ENCODE measurements at regions not wholly inside any gene's neighbourhood (a gene's known extent, or its start where the extent isn't known, plus 50 kb on each side); places are given as distances from the start of the nearest gene placed in this dataset.

DNA sequence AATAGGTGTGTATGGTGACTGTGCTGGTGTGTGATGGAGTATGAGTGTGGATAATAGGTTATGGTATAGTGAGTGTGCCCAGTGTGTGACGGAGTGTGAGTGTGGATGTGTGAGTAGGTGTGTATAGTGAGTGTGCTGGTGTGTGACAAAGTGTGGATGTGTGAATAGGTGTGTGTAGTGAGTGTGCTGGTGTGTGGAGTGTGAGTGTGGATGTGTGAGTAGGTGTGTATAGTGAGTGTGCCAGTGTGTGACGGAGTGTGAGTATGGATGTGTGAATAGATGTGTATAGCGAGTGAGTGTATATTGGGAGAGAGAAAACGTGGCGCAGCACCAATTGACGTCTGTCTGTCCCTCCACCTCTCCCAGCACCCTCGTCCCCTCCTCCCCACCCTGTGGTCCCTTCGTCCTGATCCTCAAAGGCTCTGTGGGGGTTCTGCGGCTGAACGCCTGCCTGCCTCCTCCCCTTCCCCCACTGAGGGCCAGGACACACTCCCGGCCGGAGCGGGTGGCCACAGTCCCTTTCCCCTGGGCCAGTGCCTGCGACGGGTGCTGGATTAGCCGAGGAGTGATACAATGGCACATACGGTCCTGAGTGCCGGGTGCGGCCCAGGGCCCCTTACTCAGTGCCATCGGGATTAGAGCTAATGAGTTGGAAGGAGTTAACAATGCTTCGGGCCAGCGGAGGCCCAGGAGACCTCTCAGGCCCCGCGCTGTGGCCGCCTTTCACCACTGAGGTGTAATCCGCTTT, 160.0 kb downstream of the MRM1 start:
- DNase-seq, result no peak

- no peak for DNase-seq
These were observed 164.2 kb downstream of the MRM1 start for GRCh38 chr17:36765436-36766043.

GRCh38 chr17:36768394-36768793, 167.0 kb downstream of the MRM1 start:
- DNase-seq, result no peak

DNA sequence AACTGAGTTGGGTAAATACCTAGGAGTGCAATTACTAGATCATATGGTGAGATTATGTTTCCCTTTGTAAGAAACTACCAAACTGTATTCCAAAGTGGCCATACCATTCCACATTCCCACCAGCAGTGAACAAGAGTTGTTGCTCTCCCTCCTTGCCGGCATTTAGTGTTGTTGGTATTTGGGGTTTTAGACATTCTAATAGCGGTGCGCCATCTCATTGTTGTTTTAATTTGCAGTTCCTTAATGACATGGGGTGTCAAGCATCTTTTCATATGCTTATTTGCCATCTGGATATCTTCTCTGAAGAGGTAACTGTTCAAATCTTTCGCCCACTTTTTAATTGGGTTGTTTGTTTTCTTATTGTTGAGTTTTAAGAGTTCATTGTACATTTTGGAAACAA, 164.2 kb upstream of the LHX1 start:
- DNase-seq, result no peak

GRCh38 chr17:36777118-36777517, 160.2 kb upstream of the LHX1 start:
- DNase-seq, result no peak

DNA sequence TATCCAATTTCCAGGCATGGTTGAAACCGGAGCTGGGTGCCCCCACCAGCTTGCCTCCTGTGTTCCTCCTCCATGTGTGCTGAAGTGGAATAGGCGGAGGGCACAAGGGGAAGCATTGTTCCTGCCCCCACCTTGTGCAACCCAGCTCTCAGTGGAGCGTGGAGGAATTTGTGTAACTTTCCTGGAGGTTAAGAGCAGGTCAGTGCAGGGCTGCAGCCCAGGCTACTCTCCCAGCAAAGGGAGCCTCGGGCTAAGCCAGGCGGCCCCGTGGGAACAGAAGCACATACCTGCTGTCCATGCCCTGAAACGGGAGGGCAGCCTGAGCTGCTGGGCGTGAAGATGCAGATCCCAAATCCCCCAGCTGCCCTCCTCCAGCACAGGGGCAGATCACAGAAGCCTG, 158.8 kb upstream of the LHX1 start:
- DNase-seq, result no peak

- DNase-seq, result no peak
These were observed 157.7 kb upstream of the LHX1 start for GRCh38 chr17:36779550-36779949.

- no peak for DNase-seq
These were observed 152.6 kb upstream of the LHX1 start for GRCh38 chr17:36784633-36785032.

DNA sequence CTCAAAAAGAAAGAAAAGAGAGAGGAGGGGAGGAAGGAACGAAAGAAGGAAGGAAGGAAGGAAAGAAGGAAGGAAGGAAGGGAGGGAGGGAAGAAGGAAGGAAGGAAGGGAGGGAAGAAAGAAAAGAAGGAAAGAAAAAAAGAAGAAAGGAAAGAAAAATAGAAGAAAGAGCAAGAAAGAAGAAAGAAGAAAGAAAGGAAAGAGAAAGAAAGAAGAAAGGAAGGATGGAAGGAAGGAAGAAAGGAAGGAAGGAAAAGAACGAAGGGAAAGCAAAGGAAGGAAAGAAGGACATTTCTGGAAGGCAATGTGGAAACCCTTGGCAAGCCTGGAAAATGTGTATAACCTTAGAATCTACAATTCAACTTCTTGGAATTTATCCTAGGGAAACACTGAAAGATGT, 150.4 kb upstream of the LHX1 start:
- DNase-seq, result no peak

GRCh38 chr17:36791150-36791941, 145.9 kb upstream of the LHX1 start:
- no peak for DNase-seq

- no peak for DNase-seq
These were observed 145.3 kb upstream of the LHX1 start for GRCh38 chr17:36791942-36792475.

DNA sequence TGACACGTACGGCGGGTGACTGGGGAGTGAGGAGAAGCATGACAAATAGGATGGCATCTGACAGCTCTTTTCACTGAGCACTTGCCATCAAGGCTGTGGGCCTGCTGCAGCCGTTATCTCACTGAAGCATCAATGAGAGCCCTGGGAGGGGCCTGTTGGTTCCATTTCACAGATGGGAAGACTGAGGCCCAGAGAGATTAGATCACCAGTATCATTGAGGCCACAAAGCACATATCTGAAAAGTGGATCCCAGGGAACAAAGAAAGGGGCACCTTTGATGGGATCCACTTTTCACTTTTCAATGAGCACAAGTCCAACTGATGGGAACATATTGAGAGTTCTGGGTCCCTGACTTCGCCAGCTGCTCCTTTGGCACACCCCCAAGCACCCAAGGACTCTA, 144.4 kb upstream of the LHX1 start:
- DNase-seq, result no peak

DNA sequence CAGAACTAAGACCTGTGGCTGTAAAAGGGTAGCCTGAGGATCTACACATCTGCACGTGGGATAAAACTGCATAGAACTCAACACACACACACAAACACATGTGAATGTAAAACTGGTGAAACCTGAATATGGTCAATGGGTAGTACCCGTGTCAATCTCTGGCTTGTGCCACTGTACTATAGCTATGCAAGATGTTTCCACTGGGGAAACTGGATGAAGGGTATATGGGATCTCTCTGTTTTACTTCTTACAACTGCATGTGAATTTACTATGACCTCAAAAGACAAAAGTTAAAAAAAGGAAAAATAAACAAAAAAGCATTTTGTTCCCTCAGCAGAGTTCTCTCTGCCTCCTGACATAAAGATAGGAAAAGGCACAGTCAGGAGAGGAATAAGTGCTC, 143.3 kb upstream of the LHX1 start:
- no peak for DNase-seq

DNA sequence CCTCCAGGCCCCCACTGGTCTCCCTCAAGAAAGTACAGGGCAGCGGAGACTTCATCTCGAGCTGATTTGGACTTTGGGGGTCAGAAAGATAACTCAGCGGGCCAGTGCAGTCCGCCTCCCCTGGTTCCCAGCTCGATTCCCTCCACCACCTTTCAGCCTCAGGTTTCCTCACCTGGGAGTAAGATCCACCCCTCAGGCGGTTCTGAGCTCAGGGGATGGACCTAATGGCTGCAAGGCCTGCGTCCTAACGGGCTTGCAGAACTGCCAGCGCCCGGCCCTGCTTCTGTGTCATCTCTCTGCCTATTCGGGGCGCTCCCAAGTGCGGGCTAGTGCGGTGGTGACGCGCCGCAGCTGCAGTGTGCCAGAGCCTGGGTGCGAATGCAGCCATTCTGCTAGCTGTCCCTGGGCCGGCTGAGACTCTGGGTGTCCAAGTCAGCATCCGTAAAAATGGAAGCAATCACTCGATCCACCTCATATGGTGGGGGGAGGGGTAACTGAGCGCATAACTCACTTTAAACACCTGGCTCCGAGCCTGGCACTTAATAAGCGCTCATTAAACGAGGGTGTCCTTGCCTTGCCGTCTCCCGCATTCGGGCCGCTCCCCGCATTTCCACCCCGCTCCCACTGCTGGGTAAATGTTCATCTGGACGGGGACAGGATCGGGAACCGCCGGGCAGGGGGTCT, 129.6 kb upstream of the LHX1 start:
- no peak for DNase-seq

- no peak for DNase-seq
These were observed 129.1 kb upstream of the LHX1 start for GRCh38 chr17:36808180-36808661.

DNA sequence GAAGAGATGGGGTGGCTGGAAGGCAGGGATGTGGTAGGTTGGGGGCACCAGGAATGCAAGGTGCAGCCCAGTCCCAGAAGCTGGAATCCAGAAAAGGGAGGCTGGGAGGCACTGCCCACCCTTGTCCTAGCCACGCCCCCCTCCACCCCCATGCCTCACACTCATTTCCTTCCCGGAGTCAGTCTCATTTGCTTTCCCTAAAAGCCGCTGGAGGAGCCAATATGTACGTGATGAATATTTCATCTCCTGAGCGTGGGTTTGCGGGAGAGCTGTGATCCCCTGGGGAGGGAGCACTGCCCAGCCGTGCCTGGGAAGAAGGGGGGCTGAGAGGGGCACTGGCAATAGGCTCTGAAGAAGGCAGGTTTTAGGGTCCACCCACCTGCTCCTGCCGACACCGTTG, 124.5 kb upstream of the LHX1 start:
- DNase-seq, result no peak

DNA sequence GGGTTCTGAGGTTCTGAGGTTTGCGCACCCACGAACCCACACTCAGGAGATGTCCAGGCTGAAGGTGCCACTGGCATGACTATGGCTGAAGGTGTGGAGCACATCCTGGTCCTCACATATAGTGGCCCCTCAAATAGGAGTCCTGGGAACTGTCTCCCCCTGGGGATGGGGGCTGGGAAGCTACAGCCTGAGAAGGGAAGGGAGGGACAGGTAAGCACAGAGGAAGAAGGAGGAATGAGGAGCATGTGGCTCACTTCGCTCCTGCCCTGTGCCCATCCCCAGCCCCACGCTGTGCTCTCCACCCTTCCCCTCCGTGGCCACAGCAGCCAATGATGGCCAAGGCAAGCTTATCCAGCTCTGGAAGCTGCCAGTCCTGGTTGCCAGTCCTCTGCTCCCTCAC, 123.9 kb upstream of the LHX1 start:
- no peak for DNase-seq

- no peak for DNase-seq
These were observed 123.2 kb upstream of the LHX1 start for GRCh38 chr17:36813957-36814563.

DNA sequence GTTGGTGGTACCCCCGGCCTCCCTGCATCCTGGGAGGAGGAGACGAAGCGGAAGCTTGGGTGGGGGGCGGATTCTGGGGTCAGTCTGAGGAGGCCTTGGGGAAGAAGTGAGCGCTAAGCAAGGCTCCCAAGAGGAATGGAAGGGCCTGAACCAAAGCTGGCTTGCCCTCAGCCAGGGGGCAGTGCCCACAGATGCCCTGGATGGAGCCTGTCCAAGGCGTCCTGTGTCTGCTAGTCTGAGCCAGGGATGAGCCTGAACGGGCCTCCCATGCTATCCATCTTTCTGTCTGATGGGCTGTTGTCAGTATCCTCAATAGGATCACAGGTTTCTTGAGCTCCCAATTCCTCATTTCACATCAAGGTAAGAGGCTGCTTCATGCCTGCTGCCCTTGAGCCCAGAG, 122.3 kb upstream of the LHX1 start:
- no peak for DNase-seq

GRCh38 chr17:36816214-36816906, 120.9 kb upstream of the LHX1 start:
- no peak for DNase-seq

GRCh38 chr17:36816907-36817288, 120.4 kb upstream of the LHX1 start:
- no peak for DNase-seq

DNA sequence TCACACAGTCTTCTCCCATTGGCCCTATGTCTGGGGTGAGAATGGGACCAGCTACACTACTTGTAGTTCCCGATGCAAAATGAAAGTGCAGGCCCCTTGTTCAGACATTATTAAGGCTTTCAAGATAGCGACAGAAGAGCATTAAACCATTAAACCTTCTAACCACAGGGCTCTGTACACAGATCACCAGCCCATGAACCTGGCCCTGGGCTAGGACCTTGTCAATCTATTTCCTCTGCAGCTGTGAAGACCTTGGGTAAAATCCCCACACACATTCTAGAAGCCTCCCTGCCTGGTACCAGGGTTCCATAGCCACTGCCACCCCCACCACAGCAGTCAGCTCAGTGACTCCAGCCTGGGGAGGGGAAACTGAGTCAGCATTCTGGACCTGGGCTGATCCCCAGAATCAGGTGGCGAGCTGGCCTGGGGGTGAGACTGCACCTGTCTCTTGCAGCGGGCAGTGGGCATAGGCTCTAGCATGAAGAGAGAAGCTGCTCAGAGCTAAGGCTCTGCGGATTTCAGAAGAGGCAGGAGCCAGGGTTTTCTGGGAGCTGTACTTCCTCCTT, 119.7 kb upstream of the LHX1 start:
- no peak for DNase-seq

Data from midbrain (tissue), 1 donor.